ENCODE measurements at regions not wholly inside any gene's neighbourhood (a gene's known extent, or its start where the extent isn't known, plus 50 kb on each side); places are given as distances from the start of the nearest gene placed in this dataset.

GRCh38 chr14:86955771-86956354 is 1037.1 kb downstream of the GALC start:
- no peak overlapping the region for H3K9ac ChIP-seq (ENCODE audit: low read depth in 1 of 2, low read length in 2 of 2)
- no peaks in the 10 kb centered on the region for H3K9me3 ChIP-seq (ENCODE audit: control insufficient read depth in 4 of 4, low read length in 3 of 4)
- DNase-seq (ENCODE audit: low spot score): no peak
- no peak overlapping the region for H3K27ac ChIP-seq (ENCODE audit: low read depth in 1 of 2, low read length in 2 of 2)
- no peaks in the 10 kb centered on the region for H3K27me3 ChIP-seq (ENCODE audit: control insufficient read depth in 4 of 4, insufficient read depth in 4 of 4, low read length in 3 of 4)
- WGBS: 66% methylated on average over 5 of the region's 5 CpGs
- TF ChIP-seq HNF4G (IDR thresholded peaks at IDR 0.05) (no peak), EGR1 (IDR thresholded peaks at IDR 0.05; ENCODE audit: low read depth in 2 of 2) (no peak), GABPA (IDR thresholded peaks at IDR 0.05 in 1 of 2, conservative IDR thresholded peaks at IDR 0.05 in 1 of 2) (no peak), NR2F2 (IDR thresholded peaks at IDR 0.05) (no peak), ZBTB33 (IDR thresholded peaks at IDR 0.05) (no peak), YY1 (IDR thresholded peaks at IDR 0.05) (no peak)
- no peaks in the 10 kb centered on the region for H3K4me1 ChIP-seq (ENCODE audit: control insufficient read depth in 4 of 4, insufficient read depth in 4 of 4, low read length in 3 of 4)
- H3K36me3 ChIP-seq (ENCODE audit: control insufficient read depth in 4 of 4, insufficient read depth in 3 of 4, low read depth in 1 of 4, low read length in 3 of 4): no peaks in the 10 kb centered on the region
- H3K4me3 ChIP-seq (ENCODE audit: low read depth in 1 of 3, low read length in 3 of 3): no peak overlapping the region

- Histone ChIP-seq H3K36me3 (ENCODE audit: control insufficient read depth in 4 of 4, insufficient read depth in 3 of 4, low read depth in 1 of 4, low read length in 3 of 4) (no peaks in the 10 kb centered on the region), H3K9me3 (ENCODE audit: control insufficient read depth in 4 of 4, low read length in 3 of 4) (no peaks in the 10 kb centered on the region), H3K27ac (ENCODE audit: low read depth in 1 of 2, low read length in 2 of 2) (no peak overlapping the region), H3K27me3 (ENCODE audit: control insufficient read depth in 4 of 4, insufficient read depth in 4 of 4, low read length in 3 of 4) (no peaks in the 10 kb centered on the region), H3K9ac (ENCODE audit: low read depth in 1 of 2, low read length in 2 of 2) (no peak overlapping the region), H3K4me3 (ENCODE audit: low read depth in 1 of 3, low read length in 3 of 3) (no peak overlapping the region), H3K4me1 (ENCODE audit: control insufficient read depth in 4 of 4, insufficient read depth in 4 of 4, low read length in 3 of 4) (no peaks in the 10 kb centered on the region)
- TF ChIP-seq JUND (IDR thresholded peaks at IDR 0.05) (no peak), GABPA (IDR thresholded peaks at IDR 0.05 in 1 of 2, conservative IDR thresholded peaks at IDR 0.05 in 1 of 2) (no peak), HNF4A (conservative IDR thresholded peaks at IDR 0.05) (no peak)
- WGBS: 46% methylated on average over 1 of the region's 1 CpG
- DNase-seq (ENCODE audit: low spot score): no peak
Measured at GRCh38 chr14:86954623-86955022, 1038.4 kb downstream of the GALC start.

GRCh38 chr14:86946446-86946845 is 1046.5 kb downstream of the GALC start:
- TF ChIP-seq ZBTB33 (IDR thresholded peaks at IDR 0.05): no peak
- TF ChIP-seq GABPA (IDR thresholded peaks at IDR 0.05 in 1 of 2, conservative IDR thresholded peaks at IDR 0.05 in 1 of 2): no peak
- no peak for TF ChIP-seq RAD21 (IDR thresholded peaks at IDR 0.05)
- TF ChIP-seq NR2F2 (IDR thresholded peaks at IDR 0.05): no peak
- no peak for TF ChIP-seq HNF4A (conservative IDR thresholded peaks at IDR 0.05)
- TF ChIP-seq JUND (IDR thresholded peaks at IDR 0.05): no peak
- TF ChIP-seq SP1 (IDR thresholded peaks at IDR 0.05): no peak
- TF ChIP-seq CTCF (IDR thresholded peaks at IDR 0.05; ENCODE audit: low read depth, low read length, missing input control): no peak
- TF ChIP-seq YY1 (IDR thresholded peaks at IDR 0.05): no peak
- no peak for TF ChIP-seq ATF3 (IDR thresholded peaks at IDR 0.05)
- no peak for TF ChIP-seq REST (IDR thresholded peaks at IDR 0.05)
- no peak for TF ChIP-seq FOXA1 (IDR thresholded peaks at IDR 0.05)
- no peak for TF ChIP-seq MAX (IDR thresholded peaks at IDR 0.05)
- TF ChIP-seq FOXA2 (IDR thresholded peaks at IDR 0.05): no peak
- no peak for TF ChIP-seq TAF1 (conservative IDR thresholded peaks at IDR 0.05)
- TF ChIP-seq HNF4G (IDR thresholded peaks at IDR 0.05): no peak
- TF ChIP-seq EGR1 (IDR thresholded peaks at IDR 0.05; ENCODE audit: low read depth in 2 of 2): no peak
- no peak for TF ChIP-seq RXRA (IDR thresholded peaks at IDR 0.05)
- no peak overlapping the region for H3K4me3 ChIP-seq (ENCODE audit: low read depth in 1 of 3, low read length in 3 of 3)
- no peak for DNase-seq (ENCODE audit: low spot score)
- no peaks in the 10 kb centered on the region for H3K9me3 ChIP-seq (ENCODE audit: control insufficient read depth in 4 of 4, low read length in 3 of 4)
- no peaks in the 10 kb centered on the region for H3K4me1 ChIP-seq (ENCODE audit: control insufficient read depth in 4 of 4, insufficient read depth in 4 of 4, low read length in 3 of 4)
- H3K36me3 ChIP-seq (ENCODE audit: control insufficient read depth in 4 of 4, insufficient read depth in 3 of 4, low read depth in 1 of 4, low read length in 3 of 4): no peaks in the 10 kb centered on the region
- WGBS: 80% methylated on average over 3 of the region's 3 CpGs
- no peak overlapping the region for H3K9ac ChIP-seq (ENCODE audit: low read depth in 1 of 2, low read length in 2 of 2)
- H3K27ac ChIP-seq (ENCODE audit: low read depth in 1 of 2, low read length in 2 of 2): no peak overlapping the region
- H3K27me3 ChIP-seq (ENCODE audit: control insufficient read depth in 4 of 4, insufficient read depth in 4 of 4, low read length in 3 of 4): no peaks in the 10 kb centered on the region
